Lower leg skin (tissue), 3 donors: ENCODE measurements at regions not wholly inside any gene's neighbourhood (a gene's known extent, or its start where the extent isn't known, plus 50 kb on each side); places are given as distances from the start of the nearest gene placed in this dataset.

ENCODE experiments used
- CTCF ChIP-seq, 3 donors: fragments of 450-650 bp; IDR thresholded peaks; one replicate each; pipeline ENCODE4 v1.5.1; 2016; ENCODE audit warnings: antibody characterized with exemption in 3 of 3, mild to moderate bottlenecking in 3 of 3, moderate library complexity in 2 of 3
- POLR2A ChIP-seq, 2 donors: fragments of 450-650 bp; IDR thresholded peaks; one replicate each; pipeline ENCODE4 v1.6.1; 2016 to 2017; ENCODE audit warnings: antibody characterized with exemption in 2 of 2, mild to moderate bottlenecking in 1 of 2, moderate library complexity in 1 of 2

GRCh38 chr11:116348226-116348625 lies 424.6 kb downstream of the BUD13 start:
- TF ChIP-seq CTCF (IDR thresholded peaks at IDR 0.05) (no peak), POLR2A (IDR thresholded peaks at IDR 0.05) (no peak)
